ENCODE measurements at regions not wholly inside any gene's neighbourhood (a gene's known extent, or its start where the extent isn't known, plus 50 kb on each side); places are given as distances from the start of the nearest gene placed in this dataset.
"Not testable (repeated sequence)": the region's sequence is repeated elsewhere in the genome, so short reads cannot be mapped to it uniquely, and the experiment has no call there.

GRCh38 chr15:44828229-44828914 is 92.0 kb downstream of the TRIM69 start:
- ATAC-seq; H4K20me1 ChIP-seq (ENCODE audit: low read length); H3K9me2 ChIP-seq (replicated peaks; ENCODE audit: low read length); H3K9ac ChIP-seq (ENCODE audit: low read length); intact Hi-C loops (cut with micrococcal nuclease); H3K27ac ChIP-seq (ENCODE audit: low read length); H3F3A ChIP-seq (ENCODE audit: low read length, unreplicated experiment); H3K4me2 ChIP-seq (ENCODE audit: low read length); CTCF ChIA-PET; BruUV-seq (replicated peaks); H3K4me3 ChIP-seq (ENCODE audit: low read length); H3K9me3 ChIP-seq (ENCODE audit: low read length); DNase-seq; POLR2A ChIA-PET (ENCODE audit: unreplicated experiment); H3K36me3 ChIP-seq (ENCODE audit: low read depth, low read length); H3K79me2 ChIP-seq (ENCODE audit: low read length); H3K27me3 ChIP-seq (ENCODE audit: low read length); H2AFZ ChIP-seq (ENCODE audit: low read length); H3K4me1 ChIP-seq (ENCODE audit: insufficient read depth, low read length): not testable (repeated sequence)

- ATAC-seq; H3F3A ChIP-seq (ENCODE audit: low read length, unreplicated experiment); H4K20me1 ChIP-seq (ENCODE audit: low read length); H3K79me2 ChIP-seq (ENCODE audit: low read length); H3K9ac ChIP-seq (ENCODE audit: low read length); H3K9me3 ChIP-seq (ENCODE audit: low read length); intact Hi-C loops (cut with micrococcal nuclease); H3K4me2 ChIP-seq (ENCODE audit: low read length); POLR2A ChIA-PET (ENCODE audit: unreplicated experiment); H3K27me3 ChIP-seq (ENCODE audit: low read length); H2AFZ ChIP-seq (ENCODE audit: low read length); H3K4me1 ChIP-seq (ENCODE audit: insufficient read depth, low read length); H3K9me2 ChIP-seq (replicated peaks; ENCODE audit: low read length); H3K27ac ChIP-seq (ENCODE audit: low read length); H3K4me3 ChIP-seq (ENCODE audit: low read length); CTCF ChIA-PET; BruUV-seq (replicated peaks); H3K36me3 ChIP-seq (ENCODE audit: low read depth, low read length); DNase-seq: not testable (repeated sequence)
Measured at GRCh38 chr15:44829150-44829549, 92.8 kb downstream of the TRIM69 start.

- intact Hi-C loops (cut with micrococcal nuclease); H3K4me1 ChIP-seq (ENCODE audit: insufficient read depth, low read length); H3K4me3 ChIP-seq (ENCODE audit: low read length); H3K9ac ChIP-seq (ENCODE audit: low read length); POLR2A ChIA-PET (ENCODE audit: unreplicated experiment); H4K20me1 ChIP-seq (ENCODE audit: low read length); H3K36me3 ChIP-seq (ENCODE audit: low read depth, low read length); H3K79me2 ChIP-seq (ENCODE audit: low read length); H3K4me2 ChIP-seq (ENCODE audit: low read length); H2AFZ ChIP-seq (ENCODE audit: low read length); CTCF ChIA-PET; H3K9me2 ChIP-seq (replicated peaks; ENCODE audit: low read length); H3K27me3 ChIP-seq (ENCODE audit: low read length); H3F3A ChIP-seq (ENCODE audit: low read length, unreplicated experiment); BruUV-seq (replicated peaks); H3K9me3 ChIP-seq (ENCODE audit: low read length): not testable (repeated sequence)
- ATAC-seq (peak; percentile 85), DNase-seq (peak; percentile 64)
- peak overlapping the region; percentile 29 for H3K27ac ChIP-seq (ENCODE audit: low read length)
Measured at GRCh38 chr15:44830692-44831408, 94.5 kb downstream of the TRIM69 start.

GRCh38 chr15:44831409-44831741 is 95.0 kb downstream of the TRIM69 start:
- H3K4me3 ChIP-seq (ENCODE audit: low read length); H3K79me2 ChIP-seq (ENCODE audit: low read length); H3K27me3 ChIP-seq (ENCODE audit: low read length); H3K4me1 ChIP-seq (ENCODE audit: insufficient read depth, low read length); DNase-seq; H3F3A ChIP-seq (ENCODE audit: low read length, unreplicated experiment); CTCF ChIA-PET; H3K9ac ChIP-seq (ENCODE audit: low read length); H3K4me2 ChIP-seq (ENCODE audit: low read length); BruUV-seq (replicated peaks); intact Hi-C loops (cut with micrococcal nuclease); H3K36me3 ChIP-seq (ENCODE audit: low read depth, low read length); POLR2A ChIA-PET (ENCODE audit: unreplicated experiment); H2AFZ ChIP-seq (ENCODE audit: low read length); H4K20me1 ChIP-seq (ENCODE audit: low read length); H3K9me3 ChIP-seq (ENCODE audit: low read length); H3K9me2 ChIP-seq (replicated peaks; ENCODE audit: low read length); ATAC-seq: not testable (repeated sequence)
- peak overlapping the region; percentile 29 for H3K27ac ChIP-seq (ENCODE audit: low read length)

GRCh38 chr15:44832133-44832532 is 95.8 kb downstream of the TRIM69 start:
- H3K4me1 ChIP-seq (ENCODE audit: insufficient read depth, low read length); H3K4me2 ChIP-seq (ENCODE audit: low read length); H3K9me3 ChIP-seq (ENCODE audit: low read length); H3K36me3 ChIP-seq (ENCODE audit: low read depth, low read length); DNase-seq; H3K9ac ChIP-seq (ENCODE audit: low read length); H2AFZ ChIP-seq (ENCODE audit: low read length); POLR2A ChIA-PET (ENCODE audit: unreplicated experiment); H3K79me2 ChIP-seq (ENCODE audit: low read length); H3K9me2 ChIP-seq (replicated peaks; ENCODE audit: low read length); ATAC-seq; BruUV-seq (replicated peaks); H3K4me3 ChIP-seq (ENCODE audit: low read length); H3K27ac ChIP-seq (ENCODE audit: low read length); H3F3A ChIP-seq (ENCODE audit: low read length, unreplicated experiment); H4K20me1 ChIP-seq (ENCODE audit: low read length); H3K27me3 ChIP-seq (ENCODE audit: low read length); intact Hi-C loops (cut with micrococcal nuclease); CTCF ChIA-PET: not testable (repeated sequence)

DNA sequence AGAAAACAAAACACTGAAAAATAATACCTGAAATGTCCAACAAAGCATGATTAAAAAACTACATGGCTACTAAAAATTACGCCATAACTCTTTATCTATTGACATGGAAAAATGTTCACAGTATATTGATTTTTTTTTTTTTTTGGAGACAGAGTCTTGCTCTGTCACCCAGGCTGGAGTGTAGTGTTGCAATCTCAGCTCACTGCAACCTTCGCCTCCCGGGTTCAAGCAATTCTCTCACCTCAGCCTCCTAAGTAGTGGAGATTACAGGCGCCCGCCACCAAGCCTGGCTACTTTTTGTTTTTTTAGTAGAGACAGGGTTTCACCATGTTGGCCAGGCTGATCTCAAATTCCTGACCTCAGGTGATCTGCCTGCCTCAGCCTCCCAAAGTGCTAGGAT is 96.8 kb downstream of the TRIM69 start:
- BruUV-seq (replicated peaks); H3K27me3 ChIP-seq (ENCODE audit: low read length); CTCF ChIA-PET; H3K79me2 ChIP-seq (ENCODE audit: low read length); intact Hi-C loops (cut with micrococcal nuclease); H3K9me2 ChIP-seq (replicated peaks; ENCODE audit: low read length); ATAC-seq; H2AFZ ChIP-seq (ENCODE audit: low read length); H3K9ac ChIP-seq (ENCODE audit: low read length); H4K20me1 ChIP-seq (ENCODE audit: low read length); H3F3A ChIP-seq (ENCODE audit: low read length, unreplicated experiment); DNase-seq; H3K4me1 ChIP-seq (ENCODE audit: insufficient read depth, low read length); H3K27ac ChIP-seq (ENCODE audit: low read length); H3K4me3 ChIP-seq (ENCODE audit: low read length); POLR2A ChIA-PET (ENCODE audit: unreplicated experiment); H3K36me3 ChIP-seq (ENCODE audit: low read depth, low read length); H3K9me3 ChIP-seq (ENCODE audit: low read length); H3K4me2 ChIP-seq (ENCODE audit: low read length): not testable (repeated sequence)

GRCh38 chr15:44833761-44834160 is 97.4 kb downstream of the TRIM69 start:
- H3K36me3 ChIP-seq (ENCODE audit: low read depth, low read length); H3K4me1 ChIP-seq (ENCODE audit: insufficient read depth, low read length); CTCF ChIA-PET; POLR2A ChIA-PET (ENCODE audit: unreplicated experiment); H3K27ac ChIP-seq (ENCODE audit: low read length); H3K27me3 ChIP-seq (ENCODE audit: low read length); H3K9ac ChIP-seq (ENCODE audit: low read length); H2AFZ ChIP-seq (ENCODE audit: low read length); DNase-seq; BruUV-seq (replicated peaks); H3K9me2 ChIP-seq (replicated peaks; ENCODE audit: low read length); H4K20me1 ChIP-seq (ENCODE audit: low read length); intact Hi-C loops (cut with micrococcal nuclease); ATAC-seq; H3K79me2 ChIP-seq (ENCODE audit: low read length); H3K9me3 ChIP-seq (ENCODE audit: low read length); H3K4me3 ChIP-seq (ENCODE audit: low read length); H3F3A ChIP-seq (ENCODE audit: low read length, unreplicated experiment); H3K4me2 ChIP-seq (ENCODE audit: low read length): not testable (repeated sequence)

Measured in PC-3 (cell line).